ENCODE measurements at regions not wholly inside any gene's neighbourhood (a gene's known extent, or its start where the extent isn't known, plus 50 kb on each side); places are given as distances from the start of the nearest gene placed in this dataset.
"Not testable (repeated sequence)": the region's sequence is repeated elsewhere in the genome, so short reads cannot be mapped to it uniquely, and the experiment has no call there.

DNA sequence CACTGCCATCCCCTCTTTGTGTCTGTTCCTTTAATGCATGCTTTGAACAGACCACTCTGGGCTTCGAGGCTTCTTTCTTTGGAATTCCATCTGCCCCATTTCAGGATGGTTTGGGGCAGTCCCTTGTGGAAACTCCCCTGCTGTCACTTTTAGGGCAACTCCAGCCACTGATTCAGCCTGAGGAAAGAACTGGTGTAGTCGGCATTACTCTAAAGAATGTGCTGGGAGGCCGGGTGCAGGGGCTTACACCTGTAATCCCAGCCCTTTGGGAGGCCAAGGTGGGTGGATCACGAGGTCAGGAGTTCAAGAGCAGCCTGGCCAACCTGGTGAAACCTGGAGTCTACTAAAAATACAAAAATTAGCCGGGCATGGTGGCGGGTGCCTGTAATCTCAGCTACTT is 358.1 kb upstream of the NUPR2 start:
- DNase-seq (ENCODE audit: extremely low read depth in 1 of 11, low read depth in 9 of 11, low spot score in 4 of 11): no peak

DNA sequence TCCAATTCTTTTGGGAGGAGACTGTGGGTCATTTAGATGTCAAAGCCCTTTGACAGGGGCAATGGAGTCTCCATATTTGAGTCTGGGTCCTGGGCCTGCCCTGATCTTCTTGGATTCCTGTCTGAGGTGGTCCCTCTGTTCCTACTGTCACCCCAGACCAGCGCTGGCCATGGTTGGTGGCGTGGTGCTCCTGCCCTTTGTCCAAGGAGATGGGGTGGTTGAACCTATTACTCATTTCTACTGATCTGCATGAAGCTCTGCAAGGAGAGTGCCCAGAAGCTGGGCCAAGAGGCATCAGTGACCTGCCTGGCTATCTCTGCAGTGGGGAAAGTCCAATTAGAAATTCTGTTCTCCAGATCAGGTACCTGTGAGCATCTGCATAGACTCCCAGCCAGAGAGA is 355.6 kb upstream of the NUPR2 start:
- DNase-seq (ENCODE audit: extremely low read depth in 1 of 11, low read depth in 9 of 11, low spot score in 4 of 11): no peak

DNA sequence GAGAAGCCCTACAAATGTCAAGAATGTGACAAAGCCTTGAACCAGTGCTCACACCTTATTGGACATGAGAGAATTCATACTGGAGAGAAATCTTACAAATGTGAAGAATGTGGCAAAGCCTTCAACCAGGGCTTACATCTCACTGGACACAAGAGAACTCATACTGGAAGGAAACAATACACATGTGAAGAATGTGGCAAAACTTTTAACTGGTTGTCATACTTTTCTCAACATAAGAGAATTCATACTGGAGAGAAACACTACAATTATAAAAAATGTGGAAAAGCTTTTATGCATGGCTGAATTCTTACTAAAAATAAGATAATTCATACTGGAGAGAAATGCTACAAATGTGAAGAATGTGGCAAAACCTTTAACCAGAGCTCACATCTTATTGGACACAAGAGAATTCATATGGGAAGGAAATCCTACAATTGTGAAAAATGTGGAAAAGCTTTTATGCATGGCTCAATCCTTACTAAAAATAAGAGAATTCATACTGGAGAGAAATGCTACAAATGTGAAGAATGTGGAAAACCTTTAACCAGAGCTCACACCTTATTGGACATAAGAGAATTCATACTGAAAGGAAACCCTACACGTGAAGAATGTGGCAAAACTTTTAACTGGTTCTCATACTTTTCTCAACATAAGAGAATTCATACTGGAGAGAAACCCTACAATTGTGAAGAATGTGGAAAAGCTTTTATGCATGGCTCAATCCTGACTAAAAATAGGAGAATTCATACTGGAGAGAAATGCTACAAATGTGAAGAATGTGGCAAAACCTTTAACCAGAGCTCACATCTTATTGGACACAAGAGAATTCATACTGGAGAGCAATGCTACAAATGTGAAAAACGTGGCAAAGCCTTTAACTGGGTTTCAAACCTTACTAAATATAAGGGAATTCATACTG is 350.6 kb upstream of the NUPR2 start:
- DNase-seq (ENCODE audit: extremely low read depth in 1 of 11, low read depth in 9 of 11, low spot score in 4 of 11): not testable (repeated sequence)

DNA sequence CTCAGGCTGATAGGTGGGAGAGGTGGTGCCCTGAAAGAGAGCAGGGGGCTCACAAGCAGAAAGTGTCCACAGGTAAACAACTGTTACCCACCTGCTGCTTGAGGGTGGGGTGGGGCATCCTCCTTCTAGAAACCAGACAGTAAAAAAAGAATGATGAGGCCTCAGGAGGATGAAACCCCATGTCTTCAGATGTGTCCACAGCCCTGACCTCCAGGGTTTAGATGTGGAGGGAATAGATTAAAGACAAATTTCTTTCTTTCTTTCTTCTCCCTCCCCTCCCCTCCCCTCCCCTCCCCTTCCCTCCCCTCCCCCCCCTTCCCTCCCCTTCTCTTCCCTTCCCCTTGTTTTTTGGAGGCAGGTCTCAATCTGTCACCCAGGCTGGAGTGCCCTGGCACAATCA is 333.5 kb upstream of the NUPR2 start:
- no peak for DNase-seq (ENCODE audit: extremely low read depth in 1 of 11, low read depth in 9 of 11, low spot score in 4 of 11)

DNA sequence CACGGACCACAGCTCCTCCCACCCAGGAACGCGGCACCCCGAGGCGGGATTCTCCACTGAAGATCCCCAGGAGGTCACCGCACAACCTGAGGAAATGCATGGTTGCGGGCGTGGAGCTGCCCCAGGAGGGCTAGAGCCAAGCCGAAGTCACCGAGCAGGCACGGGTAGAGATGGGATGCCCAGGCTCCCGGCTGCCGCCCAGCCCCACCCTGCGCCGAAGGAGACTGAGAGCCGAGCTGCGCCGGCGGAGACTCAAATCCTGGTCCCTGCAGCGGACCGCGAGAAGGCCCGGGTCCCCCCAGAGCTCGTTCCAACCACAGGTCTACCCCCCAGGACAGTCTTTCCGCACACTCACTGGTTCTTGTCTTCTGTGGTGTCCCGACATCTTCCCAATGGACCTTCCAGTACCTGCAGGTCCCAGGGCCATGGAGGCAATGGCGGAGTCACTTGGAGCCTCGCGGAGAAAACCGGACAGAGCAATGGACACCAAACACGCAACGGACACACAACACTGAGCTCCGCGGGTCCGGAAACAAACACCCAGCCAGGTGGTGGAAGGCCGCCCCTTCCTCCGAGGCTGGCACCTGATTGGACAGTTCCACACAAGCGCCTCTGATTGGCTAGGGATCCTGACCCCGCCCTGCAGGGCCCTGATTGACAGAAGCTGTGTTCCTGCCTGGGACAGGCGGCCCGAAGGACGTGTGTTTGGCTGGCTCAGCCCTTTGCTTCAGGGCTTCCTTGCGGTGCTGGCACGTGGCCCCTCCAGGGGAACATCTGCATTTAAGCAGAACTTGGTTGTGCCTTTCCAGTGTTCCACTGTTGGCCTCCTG is 331.9 kb upstream of the NUPR2 start:
- DNase-seq (ENCODE audit: extremely low read depth in 1 of 11, low read depth in 9 of 11, low spot score in 4 of 11): no peak

DNA sequence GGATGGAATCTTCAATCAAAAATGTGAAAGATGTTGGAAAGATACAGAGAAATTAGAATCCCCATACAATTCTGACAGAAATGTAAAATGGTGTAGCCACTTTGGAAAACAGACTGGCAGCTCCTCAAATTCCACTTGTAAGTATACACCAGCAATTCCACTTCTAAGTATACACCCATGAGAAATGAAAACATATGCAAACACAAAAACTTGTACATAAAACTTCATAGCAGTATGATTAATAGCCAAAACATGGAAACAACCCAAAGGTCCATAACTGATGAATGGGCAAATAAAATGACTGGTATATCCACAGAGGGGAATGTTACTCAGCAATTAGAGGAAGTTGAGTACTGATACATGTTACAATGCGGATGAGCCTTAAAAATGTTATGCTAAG is 304.3 kb upstream of the NUPR2 start:
- DNase-seq (ENCODE audit: extremely low read depth in 1 of 11, low read depth in 9 of 11, low spot score in 4 of 11): not testable (repeated sequence)

DNA sequence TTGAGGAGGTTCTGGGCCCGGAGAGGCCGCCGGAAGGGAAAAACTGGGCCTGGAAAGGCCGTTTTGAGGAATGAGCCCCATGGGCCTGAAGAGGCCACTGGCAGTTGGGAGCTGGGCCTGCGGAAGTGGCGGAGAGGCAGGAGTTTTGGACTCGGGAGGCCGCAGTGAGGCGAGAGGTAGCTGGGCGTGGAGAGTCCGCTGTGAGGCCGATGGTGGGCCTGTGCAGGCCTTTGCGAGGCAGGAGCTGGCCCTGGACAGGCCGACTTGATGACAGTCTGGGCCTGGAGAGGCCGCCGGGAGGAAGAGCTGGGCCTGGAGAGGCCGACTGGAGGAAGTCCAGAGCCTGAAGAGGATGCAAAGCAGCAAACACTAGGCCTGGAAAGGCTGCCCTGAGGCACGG is 259.0 kb upstream of the NUPR2 start:
- DNase-seq (ENCODE audit: extremely low read depth in 1 of 11, low read depth in 9 of 11, low spot score in 4 of 11): no peak

DNA sequence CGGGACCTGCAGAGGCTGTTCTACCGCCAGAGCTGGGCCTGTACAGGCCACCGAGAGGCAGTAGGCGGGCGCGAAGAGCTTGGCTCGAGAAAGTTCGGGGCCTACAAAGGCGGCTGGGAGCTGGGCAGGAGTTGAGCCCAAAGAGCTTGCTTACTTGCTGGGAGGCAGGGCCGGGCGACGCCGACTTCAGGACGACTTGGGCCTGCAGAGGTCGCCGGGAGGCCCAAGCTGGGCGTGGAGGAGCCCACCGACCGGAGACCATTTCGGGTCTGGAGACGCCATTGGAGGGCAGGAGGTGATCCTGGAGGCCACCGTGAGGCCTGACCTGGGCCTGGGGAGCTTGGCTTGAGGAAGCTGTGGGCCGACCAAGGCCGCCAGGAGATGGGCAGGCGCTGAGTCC is 258.4 kb upstream of the NUPR2 start:
- DNase-seq (ENCODE audit: extremely low read depth in 1 of 11, low read depth in 9 of 11, low spot score in 4 of 11): not testable (repeated sequence)

DNA sequence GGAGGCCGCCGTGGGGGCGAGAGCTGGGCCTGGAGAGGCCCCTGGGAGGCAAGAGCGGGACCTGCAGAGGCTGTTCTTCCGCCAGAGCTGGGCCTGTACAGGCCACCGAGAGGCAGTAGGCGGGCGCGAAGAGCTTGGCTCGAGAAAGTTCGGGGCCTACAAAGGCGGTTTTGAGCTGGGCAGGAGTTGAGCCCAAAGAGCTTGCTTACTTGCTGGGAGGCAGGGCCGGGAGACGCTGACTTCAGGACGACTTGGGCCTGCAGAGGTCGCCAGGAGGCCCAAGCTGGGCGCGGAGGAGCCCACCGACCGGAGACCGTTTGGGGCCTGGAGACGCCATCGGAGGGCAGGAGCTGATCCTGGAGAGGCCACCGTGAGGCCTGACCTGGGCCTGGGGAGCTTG is 257.1 kb upstream of the NUPR2 start:
- not testable (repeated sequence) for DNase-seq (ENCODE audit: extremely low read depth in 1 of 11, low read depth in 9 of 11, low spot score in 4 of 11)

DNA sequence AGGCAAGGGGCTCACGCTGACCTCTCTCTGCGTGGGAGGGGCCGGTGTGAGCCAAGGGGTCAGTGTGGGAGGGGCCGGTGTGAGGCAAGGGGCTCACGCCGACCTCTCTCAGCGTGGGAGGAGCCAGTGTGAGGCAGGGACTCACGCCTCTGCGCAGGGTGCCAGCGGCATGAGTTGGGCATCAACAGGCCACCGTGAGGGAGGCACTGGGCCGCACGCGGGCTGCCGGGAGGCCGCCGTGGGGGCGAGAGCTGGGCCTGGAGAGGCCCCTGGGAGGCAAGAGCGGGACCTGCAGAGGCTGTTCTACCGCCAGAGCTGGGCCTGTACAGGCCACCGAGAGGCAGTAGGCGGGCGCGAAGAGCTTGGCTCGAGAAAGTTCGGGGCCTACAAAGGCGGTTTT is 255.6 kb upstream of the NUPR2 start:
- not testable (repeated sequence) for DNase-seq (ENCODE audit: extremely low read depth in 1 of 11, low read depth in 9 of 11, low spot score in 4 of 11)

DNA sequence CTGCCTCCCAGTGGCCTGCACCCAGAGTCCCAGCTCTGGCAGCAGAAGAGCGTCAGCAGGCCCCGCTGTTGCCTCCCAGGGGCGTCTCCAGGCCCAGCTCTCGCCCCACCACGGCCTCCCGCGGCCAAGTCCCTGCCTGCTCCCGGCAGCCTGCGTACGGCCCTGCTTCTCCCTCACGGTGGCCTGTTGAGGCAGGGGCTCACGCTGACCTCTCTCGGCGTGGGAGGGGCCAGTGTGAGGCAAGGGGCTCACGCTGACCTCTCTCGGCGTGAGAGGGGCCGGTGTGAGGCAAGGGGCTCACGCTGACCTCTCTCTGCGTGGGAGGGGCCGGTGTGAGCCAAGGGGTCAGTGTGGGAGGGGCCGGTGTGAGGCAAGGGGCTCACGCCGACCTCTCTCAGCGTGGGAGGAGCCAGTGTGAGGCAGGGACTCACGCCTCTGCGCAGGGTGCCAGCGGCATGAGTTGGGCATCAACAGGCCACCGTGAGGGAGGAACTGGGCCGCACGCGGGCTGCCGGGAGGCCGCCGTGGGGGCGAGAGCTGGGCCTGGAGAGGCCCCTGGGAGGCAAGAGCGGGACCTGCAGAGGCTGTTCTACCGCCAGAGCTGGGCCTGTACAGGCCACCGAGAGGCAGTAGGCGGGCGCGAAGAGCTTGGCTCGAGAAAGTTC is 254.1 kb upstream of the NUPR2 start:
- not testable (repeated sequence) for DNase-seq (ENCODE audit: extremely low read depth in 1 of 11, low read depth in 9 of 11, low spot score in 4 of 11)

DNA sequence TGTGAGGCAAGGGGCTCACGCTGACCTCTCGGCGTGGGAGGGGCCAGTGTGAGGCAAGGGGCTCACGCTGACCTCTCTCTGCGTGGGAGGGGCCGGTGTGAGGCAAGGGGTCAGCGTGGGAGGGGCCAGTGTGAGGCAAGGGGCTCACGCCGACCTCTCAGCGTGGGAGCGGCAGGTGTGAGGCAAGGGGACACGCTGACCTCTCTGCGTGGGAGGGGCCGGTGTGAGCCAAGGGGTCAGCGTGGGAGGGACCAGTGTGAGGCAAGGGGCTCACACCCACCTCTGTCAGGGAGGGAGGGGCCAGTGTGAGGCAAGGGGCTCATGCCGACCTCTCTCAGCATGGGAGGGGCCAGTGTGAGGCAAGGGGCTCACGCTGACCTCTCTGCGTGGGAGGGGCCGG is 251.7 kb upstream of the NUPR2 start:
- not testable (repeated sequence) for DNase-seq (ENCODE audit: extremely low read depth in 1 of 11, low read depth in 9 of 11, low spot score in 4 of 11)

DNA sequence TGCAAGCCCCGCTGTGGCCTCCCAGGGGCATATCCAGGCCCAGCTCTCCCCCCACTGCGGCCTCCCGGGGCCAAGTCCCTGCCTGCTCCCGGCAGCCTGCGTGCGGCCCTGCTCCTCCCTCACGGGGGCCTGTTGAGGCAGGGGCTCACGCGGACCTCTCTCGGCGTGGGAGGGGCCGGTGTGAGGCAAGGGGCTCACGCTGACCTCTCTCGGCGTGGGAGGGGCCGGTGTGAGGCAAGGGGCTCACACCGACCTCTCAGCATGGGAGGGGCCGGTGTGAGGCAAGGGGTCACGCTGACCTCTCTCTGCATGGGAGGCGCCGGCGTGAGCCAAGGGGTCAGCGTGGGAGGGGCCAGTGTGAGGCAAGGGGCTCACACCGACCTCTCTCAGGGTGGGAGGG is 251.2 kb upstream of the NUPR2 start:
- DNase-seq (ENCODE audit: extremely low read depth in 1 of 11, low read depth in 9 of 11, low spot score in 4 of 11): not testable (repeated sequence)

DNA sequence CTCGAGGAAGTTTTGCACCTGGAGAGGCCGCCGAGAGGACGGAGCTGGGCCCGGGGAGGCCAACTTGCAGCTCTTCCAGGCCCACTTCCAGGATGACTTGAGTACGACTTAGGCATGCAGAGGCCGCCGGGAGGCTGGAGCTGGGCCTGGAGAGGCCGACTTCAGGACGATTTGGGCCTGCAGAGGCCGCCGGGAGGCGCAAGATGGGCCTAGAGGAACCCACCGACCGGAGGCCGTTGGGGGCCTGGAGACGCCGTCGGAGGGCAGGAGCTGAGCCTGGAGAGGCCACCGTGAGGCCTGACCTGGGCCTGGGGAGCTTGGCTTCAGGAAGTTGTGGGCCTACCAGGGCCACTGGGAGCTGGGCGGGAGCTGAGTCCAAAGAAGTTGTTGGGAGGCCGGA is 250.5 kb upstream of the NUPR2 start:
- DNase-seq (ENCODE audit: extremely low read depth in 1 of 11, low read depth in 9 of 11, low spot score in 4 of 11): not testable (repeated sequence)

DNA sequence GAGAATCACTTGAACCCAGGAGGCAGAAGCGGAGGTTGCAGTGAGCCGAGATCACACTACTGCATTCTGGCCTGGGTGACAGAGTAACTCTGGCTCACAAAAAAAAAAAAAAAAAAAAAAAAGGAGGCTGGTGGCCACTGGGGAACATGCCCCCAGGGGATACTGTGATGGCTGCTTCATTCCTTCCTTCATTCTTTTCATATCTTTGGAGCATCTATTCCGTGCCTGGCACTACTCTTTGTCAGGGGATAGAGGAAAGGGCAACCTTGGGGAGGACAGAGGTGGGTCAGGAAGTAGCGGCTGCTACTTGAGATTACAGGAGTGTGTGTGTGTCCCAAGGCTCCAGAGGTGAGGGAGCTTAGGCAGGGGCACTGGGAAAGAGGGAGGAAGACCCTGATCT is 236.4 kb upstream of the NUPR2 start:
- not testable (repeated sequence) for DNase-seq (ENCODE audit: extremely low read depth in 1 of 11, low read depth in 9 of 11, low spot score in 4 of 11)

DNA sequence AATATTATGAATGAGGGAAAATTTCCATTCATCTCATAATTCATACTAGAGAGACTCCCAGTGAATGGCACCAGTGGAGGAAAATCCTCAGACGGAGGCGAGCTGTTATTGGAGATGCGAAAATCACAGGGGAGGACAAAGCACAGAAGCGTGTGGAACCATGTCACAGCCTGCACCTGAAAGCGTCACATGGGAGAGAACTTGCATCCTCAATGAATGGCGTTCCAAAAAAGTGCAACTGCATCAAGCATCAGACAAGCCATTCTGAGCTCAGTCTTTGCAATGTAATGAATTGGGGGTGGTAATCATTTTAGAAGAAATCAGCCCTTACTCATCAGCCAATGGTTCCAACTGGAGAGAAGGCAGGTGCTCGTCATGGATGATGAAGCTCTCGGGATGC is 235.0 kb upstream of the NUPR2 start:
- DNase-seq (ENCODE audit: extremely low read depth in 1 of 11, low read depth in 9 of 11, low spot score in 4 of 11): not testable (repeated sequence)

DNA sequence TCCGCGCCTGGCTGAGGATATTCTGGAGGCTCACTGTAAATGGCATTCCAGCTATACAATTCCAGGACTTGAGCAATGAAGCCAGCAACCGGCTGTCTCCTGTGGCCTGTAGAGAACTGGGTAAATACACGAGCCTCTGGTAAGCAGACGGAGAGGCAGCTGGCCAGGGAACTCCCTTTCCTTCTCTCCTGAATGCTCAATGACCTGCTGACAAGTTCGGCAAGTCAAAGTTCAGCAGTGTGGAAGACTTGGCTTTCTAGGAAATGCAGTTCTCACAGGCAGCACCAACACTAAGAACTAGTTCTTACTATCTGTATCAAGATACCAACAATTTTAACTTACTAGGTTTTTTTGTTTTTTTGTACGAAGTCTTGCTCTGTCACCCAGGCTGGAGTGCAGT is 232.1 kb upstream of the NUPR2 start:
- not testable (repeated sequence) for DNase-seq (ENCODE audit: extremely low read depth in 1 of 11, low read depth in 9 of 11, low spot score in 4 of 11)

DNA sequence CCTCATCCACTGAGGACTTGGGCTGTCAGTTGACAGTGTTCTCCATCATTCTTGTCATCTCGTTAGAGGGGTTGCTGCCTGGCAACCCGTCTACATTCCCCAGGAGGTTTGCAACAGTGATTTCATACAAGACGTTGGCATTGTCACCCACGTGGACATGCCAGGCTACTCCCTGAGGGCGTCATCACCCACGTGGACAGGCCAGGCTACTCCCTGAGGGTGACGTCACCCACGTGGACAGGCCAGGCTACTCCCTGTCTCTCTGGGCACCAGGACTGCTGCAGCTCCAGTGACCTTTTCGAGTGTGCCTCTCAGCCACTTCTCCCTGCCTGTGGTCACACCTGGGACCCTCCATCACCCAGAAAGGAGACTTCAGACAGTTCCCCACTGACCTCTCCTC is 212.1 kb upstream of the NUPR2 start:
- DNase-seq (ENCODE audit: extremely low read depth in 1 of 11, low read depth in 9 of 11, low spot score in 4 of 11): not testable (repeated sequence)

DNA sequence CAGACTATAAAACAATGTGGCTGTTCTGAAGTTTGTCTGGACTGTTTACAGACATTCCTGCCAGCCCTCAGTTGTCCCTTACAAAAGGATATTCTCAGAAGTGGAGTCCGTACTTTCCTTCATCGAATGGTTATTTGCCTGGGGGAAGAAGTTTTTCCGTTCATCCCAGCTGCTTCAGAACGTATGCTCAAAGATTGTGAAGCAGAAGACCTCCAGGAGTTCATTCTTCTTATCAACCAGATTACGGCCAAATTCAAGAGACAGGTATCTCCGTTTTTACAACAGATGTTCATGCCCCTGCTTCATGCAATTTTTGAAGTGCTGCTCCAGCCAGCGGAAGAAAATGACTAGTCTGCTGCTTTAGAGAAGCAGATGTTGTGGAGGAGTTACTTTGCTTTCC is 174.3 kb upstream of the NUPR2 start:
- DNase-seq (ENCODE audit: extremely low read depth in 1 of 11, low read depth in 9 of 11, low spot score in 4 of 11): no peak

All from renal cortex interstitium (tissue), 11 donors.